Progenitor cell of endocrine pancreas (in vitro differentiated cells): ENCODE measurements at regions not wholly inside any gene's neighbourhood (a gene's known extent, or its start where the extent isn't known, plus 50 kb on each side); places are given as distances from the start of the nearest gene placed in this dataset.
A peak's percentile ranks its signal among the peaks of the same experiment; 100 is the strongest.

Source experiments
- DNase-seq: peaks from one replicate; pipeline ENCODE4 v3.0.0; 2021; ENCODE audit warnings: low spot score; ENCODE audit not compliant: unreplicated experiment
- H3K27ac Mint-ChIP-seq: 2 replicates; pipeline ENCODE4 v1.8.0; 2021; ENCODE audit warnings: mild to moderate bottlenecking, moderate library complexity, mixed read lengths
- H3K27me3 Mint-ChIP-seq: 2 replicates; pipeline ENCODE4 v1.8.0; 2021; ENCODE audit warnings: mixed read lengths
- H3K36me3 Mint-ChIP-seq: 2 replicates; pipeline ENCODE4 v1.8.0; 2022; ENCODE audit warnings: mixed read lengths; ENCODE audit not compliant: insufficient read depth
- H3K4me1 Mint-ChIP-seq: 2 replicates; pipeline ENCODE4 v1.8.0; 2021; ENCODE audit warnings: low read depth, mixed read lengths
- H3K4me3 Mint-ChIP-seq: 2 replicates; pipeline ENCODE4 v1.8.0; 2021; ENCODE audit warnings: low read depth, mild to moderate bottlenecking, moderate library complexity, mixed read lengths
- H3K9me3 Mint-ChIP-seq: 2 replicates; pipeline ENCODE4 v1.8.0; 2021; ENCODE audit warnings: low read depth, mixed read lengths
- CTCF ChIP-seq: fragments of 200-600 bp; sonication (generic); IDR thresholded peaks from one replicate; pipeline ENCODE4 v1.5.0; 2021; ENCODE audit warnings: antibody characterized with exemption, mild to moderate bottlenecking; ENCODE audit not compliant: unreplicated experiment

DNA sequence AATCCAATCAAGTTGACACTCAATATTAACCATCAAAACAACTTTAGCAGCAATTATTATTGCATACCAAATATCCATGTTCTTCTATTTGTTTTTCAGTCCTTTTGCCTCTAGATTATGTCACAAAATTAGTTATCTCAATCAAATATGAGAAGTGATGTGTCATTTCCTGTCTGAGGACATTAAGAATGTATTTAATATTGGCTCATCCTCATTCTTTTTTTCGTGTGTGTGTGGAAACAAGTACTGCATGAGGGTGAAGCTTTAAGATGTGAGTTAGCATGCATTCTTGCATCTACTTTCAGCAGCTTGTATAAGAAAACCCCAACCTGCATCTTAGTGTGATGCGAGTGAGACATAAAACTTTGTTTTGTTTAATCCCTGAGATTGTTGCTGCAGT, 301.4 kb downstream of the GRIA2 start:
- no peaks in the 10 kb centered on the region for H3K4me1 Mint-ChIP-seq
- no peak overlapping the region for H3K4me3 Mint-ChIP-seq
- H3K36me3 Mint-ChIP-seq: no peaks in the 10 kb centered on the region
- H3K27me3 Mint-ChIP-seq: no peaks in the 10 kb centered on the region
- no peak for DNase-seq
- H3K9me3 Mint-ChIP-seq: peaks cover 18% of the 10 kb centered on the region
- H3K27ac Mint-ChIP-seq: no peak overlapping the region
- no peak for TF ChIP-seq CTCF

DNA sequence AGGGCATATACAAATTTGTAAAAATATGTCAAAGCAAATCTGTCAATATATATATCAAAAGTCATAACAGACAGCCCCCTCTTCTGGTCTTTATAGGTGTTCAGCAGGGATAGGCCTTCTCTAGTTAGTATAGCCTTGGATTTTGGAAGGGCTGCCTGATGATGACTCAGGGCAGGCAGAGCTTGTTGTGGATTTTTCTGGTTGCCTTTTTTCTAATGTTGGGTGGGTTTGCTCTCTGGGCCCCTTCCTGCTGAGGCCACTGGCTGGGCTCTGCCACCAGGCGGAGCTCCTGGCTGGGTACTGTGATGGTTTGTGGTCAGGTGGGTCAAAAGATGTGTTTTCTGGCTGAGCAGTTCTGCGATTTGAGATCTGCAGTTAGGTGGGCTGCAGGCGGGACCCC, 294.2 kb downstream of the GRIA2 start:
- DNase-seq: no peak
- Mint-ChIP-seq H3K36me3 (no peaks in the 10 kb centered on the region), H3K4me1 (no peaks in the 10 kb centered on the region), H3K4me3 (no peak overlapping the region), H3K9me3 (no peaks in the 10 kb centered on the region), H3K27ac (no peak overlapping the region), H3K27me3 (no peaks in the 10 kb centered on the region)
- peak; percentile 59 for TF ChIP-seq CTCF

- H3K9me3 Mint-ChIP-seq: no peaks in the 10 kb centered on the region
- no peak overlapping the region for H3K27ac Mint-ChIP-seq
- no peaks in the 10 kb centered on the region for H3K27me3 Mint-ChIP-seq
- no peak for DNase-seq
- no peaks in the 10 kb centered on the region for H3K4me1 Mint-ChIP-seq
- no peak for TF ChIP-seq CTCF
- H3K4me3 Mint-ChIP-seq: no peak overlapping the region
- no peaks in the 10 kb centered on the region for H3K36me3 Mint-ChIP-seq
Observed at GRCh38 chr4:157509341-157509740, 288.8 kb downstream of the GRIA2 start.

DNA sequence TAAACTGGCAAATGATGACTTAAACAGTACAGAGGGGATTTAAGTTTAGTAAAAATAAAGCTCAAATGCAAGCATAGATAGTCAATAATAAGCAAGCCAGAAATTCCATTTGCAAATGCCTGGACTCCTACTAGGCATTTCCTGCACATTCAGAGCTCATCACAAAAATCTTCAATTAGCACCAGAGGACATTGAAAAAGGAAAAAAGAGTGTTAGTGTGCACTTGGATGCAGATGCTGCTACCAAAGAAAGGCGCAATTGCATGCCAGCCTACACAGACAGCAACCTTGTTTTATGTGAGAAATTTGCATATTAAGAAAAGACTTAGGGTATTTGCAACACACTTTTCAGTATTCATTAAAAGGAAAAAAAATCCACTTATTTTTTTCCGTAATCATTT, 282.1 kb downstream of the GRIA2 start:
- no peak for DNase-seq
- H3K36me3 Mint-ChIP-seq: no peaks in the 10 kb centered on the region
- H3K4me3 Mint-ChIP-seq: no peak overlapping the region
- no peak for TF ChIP-seq CTCF
- no peaks in the 10 kb centered on the region for H3K4me1 Mint-ChIP-seq
- H3K9me3 Mint-ChIP-seq: no peaks in the 10 kb centered on the region
- H3K27me3 Mint-ChIP-seq: no peaks in the 10 kb centered on the region
- peak overlapping the region; percentile 49 for H3K27ac Mint-ChIP-seq

- TF ChIP-seq CTCF: no peak
- Mint-ChIP-seq H3K36me3 (no peaks in the 10 kb centered on the region), H3K27me3 (no peaks in the 10 kb centered on the region), H3K27ac (peak overlapping the region; percentile 46), H3K4me3 (no peak overlapping the region), H3K4me1 (peaks cover 5% of the 10 kb centered on the region), H3K9me3 (peaks cover 5% of the 10 kb centered on the region)
- no peak for DNase-seq
Observed at GRCh38 chr4:157459785-157460184, 239.3 kb downstream of the GRIA2 start.
